HG02623 (cell line): ENCODE measurements at regions not wholly inside any gene's neighbourhood (a gene's known extent, or its start where the extent isn't known, plus 50 kb on each side); places are given as distances from the start of the nearest gene placed in this dataset.
"Not testable (repeated sequence)": the region's sequence is repeated elsewhere in the genome, so short reads cannot be mapped to it uniquely, and the experiment has no call there.

ENCODE experiments used
- ATAC-seq: cut with Tn5 transposase; IDR thresholded peaks from one replicate; pipeline ENCODE4 v1.9.1; 2021; ENCODE audit warnings: moderate library complexity; ENCODE audit not compliant: unreplicated experiment

GRCh38 chr10:60523371-60523770, 133.7 kb upstream of the ANK3 start:
- not testable (repeated sequence) for ATAC-seq

- no peak for ATAC-seq
Observed at GRCh38 chr10:60522617-60523016, 132.9 kb upstream of the ANK3 start.

GRCh38 chr10:60521974-60522405, 132.3 kb upstream of the ANK3 start:
- ATAC-seq: no peak

GRCh38 chr10:60518745-60519144, 129.1 kb upstream of the ANK3 start:
- ATAC-seq: no peak

GRCh38 chr10:60517805-60518204, 128.1 kb upstream of the ANK3 start:
- ATAC-seq: no peak

- no peak for ATAC-seq
Observed at GRCh38 chr10:60513281-60513680, 123.6 kb upstream of the ANK3 start.

- ATAC-seq: no peak
Observed at GRCh38 chr10:60511477-60512229, 122.0 kb upstream of the ANK3 start.

- no peak for ATAC-seq
Observed at GRCh38 chr10:60508831-60509230, 119.2 kb upstream of the ANK3 start.

GRCh38 chr10:60508037-60508436, 118.4 kb upstream of the ANK3 start:
- no peak for ATAC-seq

GRCh38 chr10:60502621-60503020, 112.9 kb upstream of the ANK3 start:
- ATAC-seq: no peak

GRCh38 chr10:60498985-60499384, 109.3 kb upstream of the ANK3 start:
- ATAC-seq: no peak

- no peak for ATAC-seq
Observed at GRCh38 chr10:60497364-60497763, 107.7 kb upstream of the ANK3 start.

- ATAC-seq: no peak
Observed at GRCh38 chr10:60496181-60496580, 106.5 kb upstream of the ANK3 start.

- no peak for ATAC-seq
Observed at GRCh38 chr10:60495338-60496055, 105.8 kb upstream of the ANK3 start.

- no peak for ATAC-seq
Observed at GRCh38 chr10:60494774-60495173, 105.1 kb upstream of the ANK3 start.

- ATAC-seq: no peak
Observed at GRCh38 chr10:60491162-60491561, 101.5 kb upstream of the ANK3 start.

GRCh38 chr10:60490013-60490412, 100.3 kb upstream of the ANK3 start:
- ATAC-seq: no peak

- no peak for ATAC-seq
Observed at GRCh38 chr10:60488111-60488669, 98.5 kb upstream of the ANK3 start.

GRCh38 chr10:60487543-60487942, 97.9 kb upstream of the ANK3 start:
- ATAC-seq: no peak

GRCh38 chr10:60485025-60485424, 95.3 kb upstream of the ANK3 start:
- no peak for ATAC-seq

- no peak for ATAC-seq
Observed at GRCh38 chr10:60480865-60481563, 91.3 kb upstream of the ANK3 start.
